ENCODE measurements at regions not wholly inside any gene's neighbourhood (a gene's known extent, or its start where the extent isn't known, plus 50 kb on each side); places are given as distances from the start of the nearest gene placed in this dataset.

DNA sequence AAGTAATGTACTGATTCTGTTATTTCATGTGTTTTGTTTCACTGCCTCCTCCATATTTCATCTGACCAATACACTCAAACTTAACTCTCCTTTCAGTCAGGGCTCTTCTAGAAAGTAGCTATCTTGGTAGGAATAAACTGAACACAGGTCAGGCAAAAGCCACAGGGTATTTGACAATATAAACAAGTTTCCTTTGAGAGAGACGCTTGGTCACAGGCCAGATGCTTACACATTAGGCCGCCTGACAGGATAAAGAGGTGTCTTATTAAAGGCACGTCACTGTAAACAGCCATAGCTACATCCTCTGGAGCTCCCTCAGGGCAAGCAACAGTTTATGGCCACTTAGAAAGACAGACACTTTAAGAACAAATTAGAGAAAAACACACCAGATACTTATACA is 607.5 kb downstream of the SLC6A15 start:
- TF ChIP-seq POLR2A (IDR thresholded peaks at IDR 0.05) (no peak), POLR2AphosphoS5 (IDR thresholded peaks at IDR 0.05) (no peak)
- TF ChIP-seq, protein P1, sequence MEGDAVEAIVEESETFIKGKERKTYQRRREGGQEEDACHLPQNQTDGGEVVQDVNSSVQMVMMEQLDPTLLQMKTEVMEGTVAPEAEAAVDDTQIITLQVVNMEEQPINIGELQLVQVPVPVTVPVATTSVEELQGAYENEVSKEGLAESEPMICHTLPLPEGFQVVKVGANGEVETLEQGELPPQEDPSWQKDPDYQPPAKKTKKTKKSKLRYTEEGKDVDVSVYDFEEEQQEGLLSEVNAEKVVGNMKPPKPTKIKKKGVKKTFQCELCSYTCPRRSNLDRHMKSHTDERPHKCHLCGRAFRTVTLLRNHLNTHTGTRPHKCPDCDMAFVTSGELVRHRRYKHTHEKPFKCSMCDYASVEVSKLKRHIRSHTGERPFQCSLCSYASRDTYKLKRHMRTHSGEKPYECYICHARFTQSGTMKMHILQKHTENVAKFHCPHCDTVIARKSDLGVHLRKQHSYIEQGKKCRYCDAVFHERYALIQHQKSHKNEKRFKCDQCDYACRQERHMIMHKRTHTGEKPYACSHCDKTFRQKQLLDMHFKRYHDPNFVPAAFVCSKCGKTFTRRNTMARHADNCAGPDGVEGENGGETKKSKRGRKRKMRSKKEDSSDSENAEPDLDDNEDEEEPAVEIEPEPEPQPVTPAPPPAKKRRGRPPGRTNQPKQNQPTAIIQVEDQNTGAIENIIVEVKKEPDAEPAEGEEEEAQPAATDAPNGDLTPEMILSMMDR (IDR thresholded peaks at IDR 0.05) = no peak
